GM23338 (cell line): ENCODE measurements at regions not wholly inside any gene's neighbourhood (a gene's known extent, or its start where the extent isn't known, plus 50 kb on each side); places are given as distances from the start of the nearest gene placed in this dataset.

Experiments
- ATAC-seq: fragments of 200-7000 bp; cut with Tn5 transposase; 3 replicates; pipeline ENCODE4 v1.9.1; 2020
- DNase-seq: peaks from one replicate; pipeline ENCODE4 v3.0.0-alpha.2; 2015; ENCODE audit warnings: low spot score
- H2AFZ ChIP-seq: fragments of 200-600 bp; sonication (generic); 2 replicates; pipeline ENCODE4 v1.8.0; 2016; ENCODE audit warnings: antibody characterized with exemption, mild to moderate bottlenecking, moderate library complexity
- H3F3A ChIP-seq: fragments of 200-600 bp; sonication (generic); replicated peaks from 2 replicates; pipeline ENCODE4 v1.8.0; 2017; ENCODE audit warnings: antibody characterized with exemption, mixed run types, low read depth
- H3K27ac ChIP-seq: fragments of 200-600 bp; sonication (generic); 2 replicates; pipeline ENCODE4 v1.6.1; 2016; ENCODE audit warnings: low read depth
- H3K27me3 ChIP-seq: fragments of 200-600 bp; sonication (generic); 2 replicates; pipeline ENCODE4 v1.8.0; 2016; ENCODE audit warnings: mild to moderate bottlenecking, mixed run types, moderate library complexity; ENCODE audit not compliant: insufficient read depth
- H3K36me3 ChIP-seq: fragments of 200-600 bp; sonication (generic); 2 replicates; pipeline ENCODE4 v1.8.0; 2016; ENCODE audit warnings: mild to moderate bottlenecking; ENCODE audit not compliant: insufficient read depth
- H3K4me1 ChIP-seq: fragments of 200-600 bp; sonication (generic); 2 replicates; pipeline ENCODE4 v1.8.0; 2016; ENCODE audit warnings: mild to moderate bottlenecking, moderate library complexity; ENCODE audit not compliant: insufficient read depth
- H3K4me2 ChIP-seq: fragments of 200-600 bp; sonication (generic); 2 replicates; pipeline ENCODE4 v1.7.1; 2017; ENCODE audit warnings: mixed run types
- H3K4me3 ChIP-seq: fragments of 200-600 bp; sonication (generic); 2 replicates; pipeline ENCODE4 v1.6.1; 2016; ENCODE audit warnings: mixed run types
- H3K79me2 ChIP-seq: fragments of 200-600 bp; sonication (generic); replicated peaks from 2 replicates; pipeline ENCODE4 v1.8.0; 2017; ENCODE audit warnings: mild to moderate bottlenecking; ENCODE audit not compliant: insufficient read depth
- H3K9me2 ChIP-seq: fragments of 200-600 bp; sonication (generic); 2 replicates; pipeline ENCODE4 v1.8.0; 2017; ENCODE audit not compliant: insufficient read depth
- H4K20me1 ChIP-seq: fragments of 200-600 bp; sonication (generic); replicated peaks from 2 replicates; pipeline ENCODE4 v1.8.0; 2017; ENCODE audit warnings: mild to moderate bottlenecking; ENCODE audit not compliant: insufficient read depth
- H3K27ac Mint-ChIP-seq: 2 replicates; pipeline ENCODE4 v1.8.0; 2020; ENCODE audit warnings: inconsistent platforms, mild to moderate bottlenecking, moderate library complexity, mixed read lengths
- H3K27me3 Mint-ChIP-seq: 3 replicates; pipeline ENCODE4 v1.8.0; 2022; ENCODE audit warnings: low read depth, mild to moderate bottlenecking, moderate library complexity, mixed read lengths, inconsistent platforms; ENCODE audit not compliant: insufficient read depth, poor library complexity
- H3K36me3 Mint-ChIP-seq: 3 replicates; pipeline ENCODE4 v1.8.0; 2021; ENCODE audit warnings: low read depth, mild to moderate bottlenecking, inconsistent platforms, moderate library complexity, mixed read lengths
- H3K4me1 Mint-ChIP-seq: 3 replicates; pipeline ENCODE4 v1.8.0; 2020; ENCODE audit warnings: mild to moderate bottlenecking, inconsistent platforms, mixed read lengths
- H3K4me3 Mint-ChIP-seq: 3 replicates; pipeline ENCODE4 v1.8.0; 2021; ENCODE audit warnings: moderate library complexity, mild to moderate bottlenecking, inconsistent platforms, mixed read lengths
- H3K9me3 Mint-ChIP-seq: 3 replicates; pipeline ENCODE4 v1.8.0; 2020; ENCODE audit warnings: moderate library complexity, mild to moderate bottlenecking, inconsistent platforms, mixed read lengths
- CREB1 ChIP-seq: fragments of 250-450 bp; sonication (Bioruptor Pico); IDR thresholded peaks from 2 replicates; pipeline ENCODE4 v1.5.0; 2020; ENCODE audit warnings: low read depth, mild to moderate bottlenecking, moderate library complexity
- CTCF ChIP-seq, 2 experiments: fragments of 200-600 bp in 1 of 2; sonication (generic) in 1 of 2; conservative IDR thresholded peaks; 2 replicates each; pipeline versions ENCODE4 v1.5.1 to v1.6.1; 2016 to 2017; ENCODE audit warnings: antibody characterized with exemption in 2 of 2, low read depth in 2 of 2, mild to moderate bottlenecking in 2 of 2, moderate library complexity in 1 of 2
- ETS1 ChIP-seq: IDR thresholded peaks from 2 replicates; pipeline ENCODE4 v1.6.1; 2016; ENCODE audit warnings: antibody characterized with exemption
- EZH2 ChIP-seq: fragments of 200-600 bp; sonication (generic); IDR thresholded peaks from one replicate; pipeline ENCODE4 v1.8.0; 2017; ENCODE audit warnings: antibody characterized with exemption, mild to moderate bottlenecking, low read depth; ENCODE audit not compliant: unreplicated experiment
- EZH2phosphoT487 ChIP-seq: fragments of 200-600 bp; sonication (generic); IDR thresholded peaks from one replicate; pipeline ENCODE4 v1.8.1; 2018; ENCODE audit warnings: antibody characterized with exemption; ENCODE audit not compliant: unreplicated experiment
- JUNB ChIP-seq: IDR thresholded peaks from one replicate; pipeline ENCODE4 v1.6.1; 2016; ENCODE audit warnings: antibody characterized with exemption; ENCODE audit not compliant: unreplicated experiment
- NANOG ChIP-seq: IDR thresholded peaks from 2 replicates; pipeline ENCODE4 v1.6.1; 2016; ENCODE audit warnings: antibody characterized with exemption, borderline replicate concordance
- POLR2AphosphoS5 ChIP-seq: IDR thresholded peaks from 2 replicates; pipeline ENCODE4 v1.6.1; 2016; ENCODE audit warnings: antibody characterized with exemption, low read depth
- STAT1 ChIP-seq: IDR thresholded peaks from one replicate; pipeline ENCODE4 v1.6.1; 2016; ENCODE audit warnings: antibody characterized with exemption; ENCODE audit not compliant: unreplicated experiment
- ZNF114 ChIP-seq: fragments of 250-450 bp; sonication (Bioruptor Pico); IDR thresholded peaks from 2 replicates; pipeline ENCODE4 v1.5.0; 2020; ENCODE audit warnings: mild to moderate bottlenecking, moderate library complexity
- ZNF331 ChIP-seq: fragments of 250-450 bp; sonication (Bioruptor Pico); IDR thresholded peaks from 2 replicates; pipeline ENCODE4 v1.5.0; 2020; ENCODE audit warnings: low read depth, mild to moderate bottlenecking, moderate library complexity
- TF ChIP-seq, protein P1 (sequence below): IDR thresholded peaks from one replicate; pipeline ENCODE4 v1.6.1; 2018; ENCODE audit warnings: antibody characterized with exemption; ENCODE audit not compliant: unreplicated experiment

- TF ChIP-seq ETS1 = no peak
- TF ChIP-seq, protein P1, sequence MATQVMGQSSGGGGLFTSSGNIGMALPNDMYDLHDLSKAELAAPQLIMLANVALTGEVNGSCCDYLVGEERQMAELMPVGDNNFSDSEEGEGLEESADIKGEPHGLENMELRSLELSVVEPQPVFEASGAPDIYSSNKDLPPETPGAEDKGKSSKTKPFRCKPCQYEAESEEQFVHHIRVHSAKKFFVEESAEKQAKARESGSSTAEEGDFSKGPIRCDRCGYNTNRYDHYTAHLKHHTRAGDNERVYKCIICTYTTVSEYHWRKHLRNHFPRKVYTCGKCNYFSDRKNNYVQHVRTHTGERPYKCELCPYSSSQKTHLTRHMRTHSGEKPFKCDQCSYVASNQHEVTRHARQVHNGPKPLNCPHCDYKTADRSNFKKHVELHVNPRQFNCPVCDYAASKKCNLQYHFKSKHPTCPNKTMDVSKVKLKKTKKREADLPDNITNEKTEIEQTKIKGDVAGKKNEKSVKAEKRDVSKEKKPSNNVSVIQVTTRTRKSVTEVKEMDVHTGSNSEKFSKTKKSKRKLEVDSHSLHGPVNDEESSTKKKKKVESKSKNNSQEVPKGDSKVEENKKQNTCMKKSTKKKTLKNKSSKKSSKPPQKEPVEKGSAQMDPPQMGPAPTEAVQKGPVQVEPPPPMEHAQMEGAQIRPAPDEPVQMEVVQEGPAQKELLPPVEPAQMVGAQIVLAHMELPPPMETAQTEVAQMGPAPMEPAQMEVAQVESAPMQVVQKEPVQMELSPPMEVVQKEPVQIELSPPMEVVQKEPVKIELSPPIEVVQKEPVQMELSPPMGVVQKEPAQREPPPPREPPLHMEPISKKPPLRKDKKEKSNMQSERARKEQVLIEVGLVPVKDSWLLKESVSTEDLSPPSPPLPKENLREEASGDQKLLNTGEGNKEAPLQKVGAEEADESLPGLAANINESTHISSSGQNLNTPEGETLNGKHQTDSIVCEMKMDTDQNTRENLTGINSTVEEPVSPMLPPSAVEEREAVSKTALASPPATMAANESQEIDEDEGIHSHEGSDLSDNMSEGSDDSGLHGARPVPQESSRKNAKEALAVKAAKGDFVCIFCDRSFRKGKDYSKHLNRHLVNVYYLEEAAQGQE = no peak
- TF ChIP-seq POLR2AphosphoS5 = no peak
- TF ChIP-seq NANOG = no peak
- no peak for TF ChIP-seq EZH2phosphoT487
- no peak for TF ChIP-seq EZH2
- no peak for TF ChIP-seq CTCF (conservative IDR thresholded peaks at IDR 0.05; ENCODE audit: low read depth in 2 of 2)
- TF ChIP-seq CREB1 (CRISPR knock-in tag) = no peak
- no peak for TF ChIP-seq ZNF114
- TF ChIP-seq ZNF331 (CRISPR knock-in tag) = no peak
Measured at GRCh38 chr5:115382989-115383388, 86.5 kb upstream of the CCDC112 start (continued).

DNA sequence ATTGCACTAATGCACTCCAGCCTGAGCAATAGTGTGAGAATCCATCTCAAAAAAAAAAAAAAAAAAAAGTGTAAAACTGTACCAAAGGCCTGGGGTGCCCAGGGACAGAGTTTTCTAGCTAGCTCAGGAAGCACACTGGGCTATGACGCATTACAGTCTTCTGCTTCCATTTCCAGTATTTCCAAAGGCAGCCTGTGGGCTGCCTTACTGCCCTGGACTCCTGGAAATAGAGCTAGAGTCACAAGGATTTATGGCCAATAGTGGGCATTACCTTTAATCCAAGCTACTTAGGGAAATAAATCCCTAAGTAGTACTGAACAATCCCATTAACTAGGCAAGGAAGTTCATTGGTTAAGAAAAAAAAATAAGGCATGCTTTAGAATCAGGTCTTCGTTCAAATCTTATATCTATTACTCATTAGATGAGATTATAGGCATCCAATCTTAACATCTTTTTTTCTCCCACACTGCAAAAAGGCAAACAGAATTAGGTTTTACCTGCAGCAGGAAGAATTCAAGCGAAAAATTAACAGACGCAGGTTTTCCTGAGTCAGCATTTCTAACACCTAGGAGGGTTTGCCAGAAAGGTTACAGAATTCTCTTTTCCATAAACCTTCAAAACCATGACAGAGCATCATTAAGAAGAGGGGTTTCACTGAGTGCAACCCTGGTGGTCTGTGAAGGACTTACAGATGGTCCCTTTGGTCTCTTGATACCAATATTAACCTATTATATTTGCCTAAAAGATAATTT is 85.6 kb upstream of the CCDC112 start:
- H3K79me2 ChIP-seq = no peaks in the 10 kb centered on the region
- Mint-ChIP-seq H3K27me3 (no peaks in the 10 kb centered on the region), H3K4me3 (no peak overlapping the region), H3K4me1 (peaks cover 2% of the 10 kb centered on the region; the same call in 1 of the 3 replicates), H3K27ac (no peak overlapping the region), H3K9me3 (no peaks in the 10 kb centered on the region), H3K36me3 (no peaks in the 10 kb centered on the region)
- no peaks in the 10 kb centered on the region for H3K27me3 ChIP-seq
- peaks cover 5% of the 10 kb centered on the region; the same call in 1 of the 2 replicates for H3K9me2 ChIP-seq
- no peak overlapping the region for H3K4me3 ChIP-seq
- no peaks in the 10 kb centered on the region for H3K36me3 ChIP-seq
- peaks cover 3% of the 10 kb centered on the region; the same call in 1 of the 2 replicates for H3K4me1 ChIP-seq
- no peak overlapping the region for H2AFZ ChIP-seq
- H3K27ac ChIP-seq = no peak overlapping the region
- no peaks in the 10 kb centered on the region for H4K20me1 ChIP-seq
- DNase-seq (no peak), ATAC-seq (no peak)
- no peak overlapping the region for H3K4me2 ChIP-seq
- H3F3A ChIP-seq = no peaks in the 10 kb centered on the region
- no peak for TF ChIP-seq ZNF331 (CRISPR knock-in tag)
- TF ChIP-seq CREB1 (CRISPR knock-in tag) = no peak
- no peak for TF ChIP-seq ZNF114
- no peak for TF ChIP-seq JUNB
- TF ChIP-seq, protein P1 = no peak
- no peak for TF ChIP-seq ETS1
- TF ChIP-seq EZH2phosphoT487 = no peak
- TF ChIP-seq STAT1 = no peak
- TF ChIP-seq EZH2 = no peak
- TF ChIP-seq NANOG = no peak
- TF ChIP-seq POLR2AphosphoS5 = no peak
